HG02763 (cell line): ENCODE measurements at regions not wholly inside any gene's neighbourhood (a gene's known extent, or its start where the extent isn't known, plus 50 kb on each side); places are given as distances from the start of the nearest gene placed in this dataset.

Experiments used
- ATAC-seq: cut with Tn5 transposase; IDR thresholded peaks from one replicate; pipeline ENCODE4 v1.9.1; 2021; ENCODE audit warnings: mild to moderate bottlenecking, moderate library complexity; ENCODE audit not compliant: unreplicated experiment

- ATAC-seq = no peak
Observed at GRCh38 chr5:154107010-154107409, 68.2 kb downstream of the MFAP3 start.

GRCh38 chr5:154107756-154108155 lies 69.0 kb downstream of the MFAP3 start:
- no peak for ATAC-seq

GRCh38 chr5:154109416-154110106 lies 70.8 kb downstream of the MFAP3 start:
- no peak for ATAC-seq

- no peak for ATAC-seq
Observed at GRCh38 chr5:154110107-154110453, 71.3 kb downstream of the MFAP3 start.

- ATAC-seq = no peak
Observed at GRCh38 chr5:154110716-154111115, 71.9 kb downstream of the MFAP3 start.

- no peak for ATAC-seq
Observed at GRCh38 chr5:154111214-154111613, 72.4 kb downstream of the MFAP3 start.

GRCh38 chr5:154112255-154112654 lies 73.5 kb downstream of the MFAP3 start:
- ATAC-seq = peak; percentile 54

GRCh38 chr5:154115291-154115690 lies 75.2 kb upstream of the GALNT10 start:
- ATAC-seq = no peak

- ATAC-seq = no peak
Observed at GRCh38 chr5:154117050-154117449, 73.5 kb upstream of the GALNT10 start.

- ATAC-seq = no peak
Observed at GRCh38 chr5:154117930-154118329, 72.6 kb upstream of the GALNT10 start.

GRCh38 chr5:154118385-154118784 lies 72.1 kb upstream of the GALNT10 start:
- no peak for ATAC-seq

- no peak for ATAC-seq
Observed at GRCh38 chr5:154118893-154119336, 71.6 kb upstream of the GALNT10 start.

GRCh38 chr5:154129013-154129412 lies 61.5 kb upstream of the GALNT10 start:
- no peak for ATAC-seq

- ATAC-seq = no peak
Observed at GRCh38 chr5:154129921-154130320, 60.6 kb upstream of the GALNT10 start.

GRCh38 chr5:154131817-154132216 lies 58.7 kb upstream of the GALNT10 start:
- no peak for ATAC-seq

- ATAC-seq = no peak
Observed at GRCh38 chr5:154132718-154133307, 57.7 kb upstream of the GALNT10 start.

- no peak for ATAC-seq
Observed at GRCh38 chr5:154133591-154133990, 56.9 kb upstream of the GALNT10 start.

- ATAC-seq = no peak
Observed at GRCh38 chr5:154134499-154134898, 56.0 kb upstream of the GALNT10 start.

GRCh38 chr5:154135125-154135817 lies 55.3 kb upstream of the GALNT10 start:
- no peak for ATAC-seq

GRCh38 chr5:154136141-154136540 lies 54.4 kb upstream of the GALNT10 start:
- no peak for ATAC-seq

- ATAC-seq = no peak
Observed at GRCh38 chr5:154138701-154139100, 51.8 kb upstream of the GALNT10 start.

- ATAC-seq = no peak
Observed at GRCh38 chr5:154140381-154140780, 50.2 kb upstream of the GALNT10 start.
